Ishikawa (cell line): ENCODE measurements at regions not wholly inside any gene's neighbourhood (a gene's known extent, or its start where the extent isn't known, plus 50 kb on each side); places are given as distances from the start of the nearest gene placed in this dataset.

Experiments used
- CEBPB ChIP-seq: IDR thresholded peaks from 2 replicates; pipeline ENCODE4 v1.6.1; 2012
- EGR1 ChIP-seq: IDR thresholded peaks from 2 replicates; pipeline ENCODE4 v1.6.1; 2012
- EP300 ChIP-seq: IDR thresholded peaks from 2 replicates; pipeline ENCODE4 v1.6.1; 2012; ENCODE audit warnings: borderline replicate concordance
- MAX ChIP-seq: IDR thresholded peaks from 2 replicates; pipeline ENCODE4 v1.6.1; 2012
- REST ChIP-seq: IDR thresholded peaks from 2 replicates; pipeline ENCODE4 v1.6.1; 2012; ENCODE audit warnings: low read depth, mild to moderate bottlenecking
- TAF1 ChIP-seq: IDR thresholded peaks from 2 replicates; pipeline ENCODE4 v1.6.1; 2012; ENCODE audit warnings: low read depth, mild to moderate bottlenecking
- TCF12 ChIP-seq: IDR thresholded peaks from 2 replicates; pipeline ENCODE4 v1.6.1; 2012; ENCODE audit warnings: low read depth

- TF ChIP-seq EP300 (no peak), TAF1 (no peak), REST (no peak), TCF12 (no peak), EGR1 (no peak), CEBPB (no peak), MAX (no peak)
Observed at GRCh38 chr2:129872446-129872845, 107.0 kb upstream of the RAB6C start.
